ENCODE measurements at regions not wholly inside any gene's neighbourhood (a gene's known extent, or its start where the extent isn't known, plus 50 kb on each side); places are given as distances from the start of the nearest gene placed in this dataset.

GRCh38 chr11:115653076-115653475 lies 148.9 kb upstream of the CADM1 start:
- H3K27ac ChIP-seq (ENCODE audit: low read length): no peak overlapping the region
- no peaks in the 10 kb centered on the region for H3K36me3 ChIP-seq (ENCODE audit: control insufficient read depth in 2 of 2, extremely low read depth in 1 of 2, insufficient read depth in 1 of 2, low read length in 1 of 2)
- no peaks in the 10 kb centered on the region for H3K4me1 ChIP-seq (ENCODE audit: control insufficient read depth in 1 of 2, extremely low read depth in 1 of 2, insufficient read depth in 2 of 2, low read length in 2 of 2)
- Mint-ChIP-seq H3K36me3 (no peaks in the 10 kb centered on the region), H3K4me3 (no peak overlapping the region), H3K4me1 (no peaks in the 10 kb centered on the region), H3K27me3 (peaks cover 16% of the 10 kb centered on the region in 2 donors), H3K9me3 (peaks cover 0 to 4% (median 0%) of the 10 kb centered on the region in 3 donors), H3K27ac (no peak overlapping the region)
- ATAC-seq (replicated peaks in 1 of 4) (no peak), DNase-seq (no peak)
- H3K27me3 ChIP-seq (replicated peaks in 1 of 2; ENCODE audit: control insufficient read depth in 2 of 2, extremely low read depth in 1 of 2, insufficient read depth in 2 of 2, low read length in 1 of 2): peaks cover 0 to 15% of the 10 kb centered on the region in 2 experiments
- no peaks in the 10 kb centered on the region for H3K9me3 ChIP-seq
- no peak overlapping the region for H3K4me3 ChIP-seq (ENCODE audit: control insufficient read depth in 1 of 2, extremely low read depth in 1 of 2, low read length in 1 of 2)
- ChIA-PET CTCF (no interaction called here), POLR2A (no interaction called here)
- WGBS (ENCODE audit: insufficient coverage): 91% methylated on average over 1 of the region's 1 CpG

GRCh38 chr11:115652496-115652895 lies 148.3 kb upstream of the CADM1 start:
- no peak overlapping the region for H3K27ac ChIP-seq (ENCODE audit: low read length)
- Mint-ChIP-seq H3K36me3 (no peaks in the 10 kb centered on the region), H3K27me3 (peaks cover 16% of the 10 kb centered on the region in 2 donors), H3K9me3 (peaks cover 0 to 4% (median 0%) of the 10 kb centered on the region in 3 donors), H3K4me3 (no peak overlapping the region), H3K4me1 (no peaks in the 10 kb centered on the region), H3K27ac (no peak overlapping the region)
- no peak for ATAC-seq (replicated peaks in 1 of 4)
- WGBS (ENCODE audit: insufficient coverage): 48% methylated on average over 5 of the region's 8 CpGs
- peaks cover 0 to 15% of the 10 kb centered on the region in 2 experiments for H3K27me3 ChIP-seq (replicated peaks in 1 of 2; ENCODE audit: control insufficient read depth in 2 of 2, extremely low read depth in 1 of 2, insufficient read depth in 2 of 2, low read length in 1 of 2)
- H3K9me3 ChIP-seq: no peaks in the 10 kb centered on the region
- ChIA-PET CTCF (no interaction called here), POLR2A (no interaction called here)
- H3K36me3 ChIP-seq (ENCODE audit: control insufficient read depth in 2 of 2, extremely low read depth in 1 of 2, insufficient read depth in 1 of 2, low read length in 1 of 2): no peaks in the 10 kb centered on the region
- no peak for DNase-seq
- H3K4me3 ChIP-seq (ENCODE audit: control insufficient read depth in 1 of 2, extremely low read depth in 1 of 2, low read length in 1 of 2): no peak overlapping the region
- H3K4me1 ChIP-seq (ENCODE audit: control insufficient read depth in 1 of 2, extremely low read depth in 1 of 2, insufficient read depth in 2 of 2, low read length in 2 of 2): no peaks in the 10 kb centered on the region

- H3K27me3 Mint-ChIP-seq: peaks cover 12 to 18% of the 10 kb centered on the region in 2 donors
- 17% methylated on average over 1 of the region's 1 CpG for whole genome bisulfite sequencing (ENCODE audit: insufficient coverage)
- ChIA-PET CTCF (no interaction called here), POLR2A (no interaction called here)
- no peaks in the 10 kb centered on the region for H3K36me3 Mint-ChIP-seq
- Histone ChIP-seq H3K9me3 (no peaks in the 10 kb centered on the region), H3K36me3 (ENCODE audit: control insufficient read depth in 2 of 2, extremely low read depth in 1 of 2, insufficient read depth in 1 of 2, low read length in 1 of 2) (no peaks in the 10 kb centered on the region), H3K27ac (ENCODE audit: low read length) (no peak overlapping the region), H3K4me1 (ENCODE audit: control insufficient read depth in 1 of 2, extremely low read depth in 1 of 2, insufficient read depth in 2 of 2, low read length in 2 of 2) (no peaks in the 10 kb centered on the region), H3K4me3 (ENCODE audit: control insufficient read depth in 1 of 2, extremely low read depth in 1 of 2, low read length in 1 of 2) (no peak overlapping the region), H3K27me3 (replicated peaks in 1 of 2; ENCODE audit: control insufficient read depth in 2 of 2, extremely low read depth in 1 of 2, insufficient read depth in 2 of 2, low read length in 1 of 2) (peaks cover 0 to 19% of the 10 kb centered on the region in 2 experiments)
- no peak overlapping the region for H3K27ac Mint-ChIP-seq
- H3K9me3 Mint-ChIP-seq: peaks cover 0 to 4% (median 0%) of the 10 kb centered on the region in 3 donors
- no peaks in the 10 kb centered on the region for H3K4me1 Mint-ChIP-seq
- ATAC-seq (replicated peaks in 1 of 4) (no peak), DNase-seq (no peak)
- no peak overlapping the region for H3K4me3 Mint-ChIP-seq
Observed at GRCh38 chr11:115652094-115652493, 147.9 kb upstream of the CADM1 start.

- peaks cover 0 to 7% (median 0%) of the 10 kb centered on the region in 3 donors for H3K9me3 Mint-ChIP-seq
- Histone ChIP-seq H3K4me1 (ENCODE audit: control insufficient read depth in 1 of 2, extremely low read depth in 1 of 2, insufficient read depth in 2 of 2, low read length in 2 of 2) (no peaks in the 10 kb centered on the region), H3K27ac (ENCODE audit: low read length) (no peak overlapping the region), H3K36me3 (ENCODE audit: control insufficient read depth in 2 of 2, extremely low read depth in 1 of 2, insufficient read depth in 1 of 2, low read length in 1 of 2) (no peaks in the 10 kb centered on the region), H3K9me3 (no peaks in the 10 kb centered on the region), H3K4me3 (ENCODE audit: control insufficient read depth in 1 of 2, extremely low read depth in 1 of 2, low read length in 1 of 2) (no peak overlapping the region), H3K27me3 (replicated peaks in 1 of 2; ENCODE audit: control insufficient read depth in 2 of 2, extremely low read depth in 1 of 2, insufficient read depth in 2 of 2, low read length in 1 of 2) (peaks cover 0 to 22% of the 10 kb centered on the region in 2 experiments)
- H3K4me1 Mint-ChIP-seq: no peaks in the 10 kb centered on the region
- ChIA-PET CTCF (no interaction called here), POLR2A (no interaction called here)
- H3K36me3 Mint-ChIP-seq: no peaks in the 10 kb centered on the region
- no peak overlapping the region for H3K27ac Mint-ChIP-seq
- peaks cover 7 to 24% of the 10 kb centered on the region in 2 donors for H3K27me3 Mint-ChIP-seq
- WGBS (ENCODE audit: insufficient coverage): 60% methylated on average over 1 of the region's 5 CpGs
- DNase-seq: no peak
- no peak overlapping the region for H3K4me3 Mint-ChIP-seq
- no peak for ATAC-seq (replicated peaks in 1 of 4)
Observed at GRCh38 chr11:115649461-115649860, 145.2 kb upstream of the CADM1 start.

- Histone ChIP-seq H3K27ac (ENCODE audit: low read length) (no peak overlapping the region), H3K4me3 (ENCODE audit: control insufficient read depth in 1 of 2, extremely low read depth in 1 of 2, low read length in 1 of 2) (no peak overlapping the region), H3K36me3 (ENCODE audit: control insufficient read depth in 2 of 2, extremely low read depth in 1 of 2, insufficient read depth in 1 of 2, low read length in 1 of 2) (no peaks in the 10 kb centered on the region), H3K4me1 (ENCODE audit: control insufficient read depth in 1 of 2, extremely low read depth in 1 of 2, insufficient read depth in 2 of 2, low read length in 2 of 2) (no peaks in the 10 kb centered on the region), H3K9me3 (no peaks in the 10 kb centered on the region), H3K27me3 (replicated peaks in 1 of 2; ENCODE audit: control insufficient read depth in 2 of 2, extremely low read depth in 1 of 2, insufficient read depth in 2 of 2, low read length in 1 of 2) (peaks cover 0 to 18% of the 10 kb centered on the region in 2 experiments)
- no peak for DNase-seq
- Mint-ChIP-seq H3K36me3 (no peaks in the 10 kb centered on the region), H3K9me3 (peaks cover 0 to 7% (median 0%) of the 10 kb centered on the region in 3 donors), H3K4me3 (no peak overlapping the region), H3K27me3 (peaks cover 7% of the 10 kb centered on the region in 2 donors), H3K4me1 (no peaks in the 10 kb centered on the region), H3K27ac (no peak overlapping the region)
- 38% methylated on average over 22 of the region's 28 CpGs for WGBS (ENCODE audit: insufficient coverage)
- ChIA-PET CTCF (no interaction called here), POLR2A (no interaction called here)
- no peak for ATAC-seq (replicated peaks in 1 of 4)
Observed at GRCh38 chr11:115645631-115646317, 141.6 kb upstream of the CADM1 start.

GRCh38 chr11:115644856-115645255 lies 140.6 kb upstream of the CADM1 start:
- H3K36me3 Mint-ChIP-seq: no peaks in the 10 kb centered on the region
- POLR2A ChIA-PET: no interaction called here
- H3K4me3 Mint-ChIP-seq: no peak overlapping the region
- H3K4me1 Mint-ChIP-seq: no peaks in the 10 kb centered on the region
- H3K36me3 ChIP-seq (ENCODE audit: control insufficient read depth in 2 of 2, extremely low read depth in 1 of 2, insufficient read depth in 1 of 2, low read length in 1 of 2): no peaks in the 10 kb centered on the region
- H3K9me3 ChIP-seq: no peaks in the 10 kb centered on the region
- peaks cover 0 to 7% (median 0%) of the 10 kb centered on the region in 3 donors for H3K9me3 Mint-ChIP-seq
- WGBS (ENCODE audit: insufficient coverage): 63% methylated on average over 3 of the region's 4 CpGs
- no peaks in the 10 kb centered on the region for H3K4me1 ChIP-seq (ENCODE audit: control insufficient read depth in 1 of 2, extremely low read depth in 1 of 2, insufficient read depth in 2 of 2, low read length in 2 of 2)
- DNase-seq (no peak), ATAC-seq (replicated peaks in 1 of 4) (no peak)
- peaks cover 7% of the 10 kb centered on the region in 2 donors for H3K27me3 Mint-ChIP-seq
- H3K27ac ChIP-seq (ENCODE audit: low read length): no peak overlapping the region
- peaks cover 0 to 18% of the 10 kb centered on the region in 2 experiments for H3K27me3 ChIP-seq (replicated peaks in 1 of 2; ENCODE audit: control insufficient read depth in 2 of 2, extremely low read depth in 1 of 2, insufficient read depth in 2 of 2, low read length in 1 of 2)
- CTCF ChIA-PET: no interaction called here
- H3K27ac Mint-ChIP-seq: no peak overlapping the region
- no peak overlapping the region for H3K4me3 ChIP-seq (ENCODE audit: control insufficient read depth in 1 of 2, extremely low read depth in 1 of 2, low read length in 1 of 2)
